NCI-H146 treated with DMSO at 0.1 percent for 48 hours (cell line): ENCODE measurements at regions not wholly inside any gene's neighbourhood (a gene's known extent, or its start where the extent isn't known, plus 50 kb on each side); places are given as distances from the start of the nearest gene placed in this dataset.

Experiments
- DNase-seq: peaks from one replicate; lab custom pipeline; 2025; ENCODE audit not compliant: unreplicated experiment; lab: John Stamatoyannopoulos, UW

GRCh38 chr3:72130565-72130964 lies 345.6 kb upstream of the PROK2 start:
- DNase-seq = no peak

DNA sequence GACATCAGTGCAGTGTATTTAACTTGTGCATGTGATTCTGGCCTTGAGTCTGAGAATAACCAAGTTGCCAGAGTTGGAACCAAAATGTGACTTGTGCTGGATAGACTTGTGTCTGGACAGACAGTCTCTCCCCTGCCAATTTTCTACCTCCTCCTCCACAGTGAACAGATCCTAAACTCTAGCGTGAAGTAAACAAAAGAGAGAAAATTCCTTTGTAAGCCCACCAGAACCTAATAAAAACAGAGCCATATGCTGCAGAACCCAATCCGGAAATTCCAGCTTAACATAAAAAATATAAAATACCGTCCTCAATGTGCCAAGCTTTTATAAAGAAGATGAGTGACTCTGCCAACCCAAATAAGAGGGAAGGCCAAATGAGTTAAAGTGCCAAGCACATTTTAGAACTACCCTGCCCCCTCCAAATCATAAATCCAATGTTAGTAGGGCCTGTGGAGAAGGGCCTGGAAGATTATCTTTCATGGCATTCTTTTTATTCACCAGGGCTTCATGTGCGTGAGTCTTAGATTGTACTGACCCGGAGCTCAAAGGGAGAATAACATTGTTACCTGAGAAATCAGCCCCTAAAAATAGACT lies 344.6 kb upstream of the PROK2 start:
- no peak for DNase-seq

- DNase-seq = no peak
Observed at GRCh38 chr3:72128921-72129320, 344.0 kb upstream of the PROK2 start.

DNA sequence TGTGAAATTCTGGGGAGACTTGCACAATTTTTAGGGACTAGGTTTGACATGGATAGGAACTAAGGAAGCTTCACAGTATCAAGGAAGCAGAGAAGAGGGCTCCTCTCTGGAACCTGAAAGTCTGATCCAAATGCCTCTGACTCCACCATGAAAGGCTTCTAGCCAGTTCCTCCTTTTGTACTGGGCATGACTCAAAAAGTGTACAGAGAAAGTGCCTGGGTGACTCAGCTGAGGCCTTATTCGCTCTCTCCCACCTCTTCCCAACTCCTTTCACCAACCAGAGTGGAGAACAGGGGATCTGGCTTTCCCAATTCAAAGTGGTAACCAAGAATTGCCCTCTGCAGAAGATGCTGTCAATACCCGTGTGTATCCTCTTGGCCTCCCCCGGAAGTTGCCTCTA lies 342.9 kb upstream of the PROK2 start:
- no peak for DNase-seq

GRCh38 chr3:72127224-72127612 lies 342.3 kb upstream of the PROK2 start:
- DNase-seq = no peak

DNA sequence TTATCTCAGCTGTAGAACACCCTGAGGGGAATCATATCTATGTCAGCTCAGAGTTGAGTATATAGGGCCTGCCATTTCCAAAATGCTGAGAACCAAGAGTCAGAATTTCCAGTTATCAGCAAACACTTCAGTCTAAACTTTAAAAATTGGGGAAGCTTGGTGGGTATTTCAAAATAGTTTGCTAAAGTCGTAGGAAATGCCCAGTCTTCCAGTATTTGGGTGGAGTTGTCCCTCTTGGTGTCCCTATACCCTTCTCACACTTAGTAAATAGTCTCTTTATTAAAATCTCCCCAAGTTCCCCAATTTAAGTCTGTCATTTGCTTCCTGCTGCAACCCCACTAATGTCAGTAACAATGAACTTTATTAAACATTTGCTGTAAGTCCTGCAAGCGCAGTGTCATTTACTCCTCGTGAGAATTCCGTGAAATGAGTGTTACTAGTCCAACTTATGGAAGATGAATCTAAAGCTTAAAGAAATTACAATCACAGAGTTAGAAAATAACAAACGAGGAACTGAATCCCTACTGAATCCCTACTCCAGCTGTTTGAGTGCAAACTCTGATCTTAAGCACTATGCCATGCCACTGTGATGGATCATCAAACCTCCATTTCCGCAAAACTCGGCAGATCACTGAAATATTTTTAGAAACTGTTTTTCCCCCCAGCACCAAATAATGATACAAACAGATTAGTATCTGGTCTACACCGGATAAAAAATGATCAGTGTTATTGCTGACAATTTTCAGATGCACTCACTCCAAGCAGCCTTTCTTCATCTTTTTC lies 341.7 kb upstream of the PROK2 start:
- DNase-seq = no peak

DNA sequence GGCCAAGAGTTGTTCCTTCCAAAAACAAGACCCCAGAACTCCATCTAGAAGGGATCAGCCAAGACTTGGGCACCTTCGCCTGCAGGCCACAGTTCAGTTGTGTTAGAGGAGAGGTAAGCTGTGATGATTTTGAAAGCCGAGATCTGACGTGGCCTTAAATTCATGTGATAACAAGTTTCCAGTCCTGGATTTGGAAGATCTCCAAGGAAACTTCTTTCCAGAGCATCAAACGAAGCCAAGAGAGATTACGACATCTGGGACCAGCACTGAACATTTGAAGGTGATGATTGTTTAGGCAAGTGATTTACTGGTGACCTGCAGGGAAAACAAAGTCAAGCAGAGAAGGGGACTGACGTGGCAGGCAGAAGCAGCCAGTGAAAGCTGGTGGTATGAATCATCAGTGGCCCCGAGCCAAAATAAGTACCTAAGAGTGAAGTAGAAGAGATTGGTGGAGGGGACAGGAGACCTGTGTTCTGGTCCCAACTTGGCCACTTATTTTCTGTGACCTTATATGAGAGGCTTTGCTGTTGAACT lies 339.0 kb upstream of the PROK2 start:
- DNase-seq = no peak

- DNase-seq = no peak
Observed at GRCh38 chr3:72120806-72121778, 336.1 kb upstream of the PROK2 start.

- DNase-seq = no peak
Observed at GRCh38 chr3:72120039-72120438, 335.1 kb upstream of the PROK2 start.

DNA sequence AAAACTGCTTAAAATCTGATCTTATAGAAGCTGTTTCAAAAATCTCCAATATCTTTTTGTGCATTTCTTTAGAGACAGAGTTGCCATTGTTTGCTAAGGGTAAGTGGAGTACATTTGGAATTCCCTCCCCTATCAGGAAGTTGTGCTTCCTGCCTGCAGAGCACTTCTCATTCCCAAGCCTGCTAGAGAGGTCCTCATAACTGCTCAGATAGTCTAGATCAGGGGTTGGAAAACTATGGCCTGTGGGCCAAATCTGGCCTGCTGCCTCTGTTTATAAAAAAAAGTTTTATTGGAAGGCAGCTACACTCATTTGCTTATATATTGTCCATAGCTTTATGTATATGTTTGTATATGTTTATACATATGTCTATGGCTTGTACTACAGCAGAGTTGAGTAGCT lies 333.7 kb upstream of the PROK2 start:
- no peak for DNase-seq

DNA sequence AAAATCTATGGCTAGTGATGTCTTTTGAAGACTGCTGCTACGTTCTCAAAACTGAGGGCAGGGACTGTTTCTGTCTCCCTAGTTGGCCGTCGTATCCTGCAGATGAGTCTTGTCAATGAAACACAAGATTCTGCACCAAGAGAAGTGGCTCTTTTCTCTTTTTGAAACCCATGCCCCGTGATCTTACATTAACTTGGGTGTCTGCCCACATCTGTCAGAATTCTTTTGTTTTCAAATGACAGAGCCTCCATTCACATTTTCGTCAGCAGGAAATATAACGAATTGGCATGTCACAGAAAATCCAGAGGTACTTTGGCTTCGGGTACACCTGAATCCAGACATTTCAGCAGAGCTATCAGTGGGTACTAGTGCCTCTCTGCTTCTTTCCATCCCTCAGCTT lies 331.3 kb upstream of the PROK2 start:
- DNase-seq = no peak

- DNase-seq = no peak
Observed at GRCh38 chr3:72115307-72115706, 330.4 kb upstream of the PROK2 start.

- no peak for DNase-seq
Observed at GRCh38 chr3:72114773-72115172, 329.8 kb upstream of the PROK2 start.

- DNase-seq = no peak
Observed at GRCh38 chr3:72113964-72114363, 329.0 kb upstream of the PROK2 start.

GRCh38 chr3:72113564-72113963 lies 328.6 kb upstream of the PROK2 start:
- DNase-seq = no peak

DNA sequence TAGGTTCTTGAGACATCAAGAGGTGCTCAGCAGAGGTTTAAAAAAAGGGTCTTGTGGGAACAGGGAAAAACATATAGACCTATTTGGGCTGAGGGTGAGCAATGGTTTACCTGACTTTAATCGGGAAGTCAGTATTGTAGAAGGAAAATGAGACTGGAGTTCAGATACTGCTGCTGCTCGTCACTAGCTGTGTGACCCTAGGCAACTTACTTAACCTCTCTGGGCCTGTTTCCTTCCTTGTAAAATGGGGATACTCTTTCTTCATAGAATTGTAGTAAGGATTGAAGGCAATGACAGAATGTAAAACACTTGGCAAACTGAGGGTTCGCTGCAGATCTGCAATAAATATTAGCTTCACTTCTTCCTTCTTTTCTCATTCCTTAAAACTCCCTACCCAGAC lies 327.5 kb upstream of the PROK2 start:
- no peak for DNase-seq

DNA sequence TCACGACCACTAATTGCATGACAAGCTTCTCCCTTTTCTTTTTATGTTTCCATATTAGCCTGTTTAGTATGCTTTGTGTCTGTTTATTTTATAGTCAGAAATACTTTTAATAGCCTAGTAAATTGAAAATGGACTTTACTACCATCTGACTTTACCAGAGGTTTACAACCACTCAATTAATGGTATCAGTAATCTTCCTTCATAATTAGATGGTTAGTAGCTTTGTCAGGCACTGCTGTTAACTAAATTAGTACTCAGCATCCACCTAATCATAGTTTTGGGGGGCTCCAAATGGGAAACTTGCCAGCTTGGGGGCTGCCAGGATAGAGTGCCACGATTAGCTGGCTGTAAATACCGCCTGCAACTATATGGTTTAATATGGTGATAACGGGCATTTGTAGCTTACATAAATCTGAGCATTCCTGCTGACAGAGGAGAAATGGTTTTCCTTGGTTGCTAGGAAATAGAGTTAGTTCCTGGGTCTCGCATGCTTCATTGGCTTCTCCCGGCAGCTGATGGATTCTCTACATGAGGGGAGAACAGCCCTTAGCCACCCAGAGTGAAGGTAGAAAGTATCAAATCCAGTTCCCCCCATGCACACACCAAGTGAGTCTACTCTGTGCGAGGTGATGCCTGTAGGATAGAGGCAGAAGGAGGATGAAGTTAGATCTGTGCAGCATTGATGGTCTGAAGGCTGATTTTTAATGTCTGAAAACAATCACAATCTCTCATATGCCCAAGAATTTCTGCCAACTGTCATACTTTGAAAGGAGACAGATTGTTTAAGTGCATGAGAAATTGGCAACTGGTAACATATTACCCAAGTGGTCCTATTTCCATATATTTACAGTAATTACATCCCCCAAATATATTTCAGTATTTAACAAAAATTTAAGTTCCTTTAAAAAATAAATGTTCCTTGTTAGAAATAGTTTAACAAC lies 326.6 kb upstream of the PROK2 start:
- DNase-seq = no peak

DNA sequence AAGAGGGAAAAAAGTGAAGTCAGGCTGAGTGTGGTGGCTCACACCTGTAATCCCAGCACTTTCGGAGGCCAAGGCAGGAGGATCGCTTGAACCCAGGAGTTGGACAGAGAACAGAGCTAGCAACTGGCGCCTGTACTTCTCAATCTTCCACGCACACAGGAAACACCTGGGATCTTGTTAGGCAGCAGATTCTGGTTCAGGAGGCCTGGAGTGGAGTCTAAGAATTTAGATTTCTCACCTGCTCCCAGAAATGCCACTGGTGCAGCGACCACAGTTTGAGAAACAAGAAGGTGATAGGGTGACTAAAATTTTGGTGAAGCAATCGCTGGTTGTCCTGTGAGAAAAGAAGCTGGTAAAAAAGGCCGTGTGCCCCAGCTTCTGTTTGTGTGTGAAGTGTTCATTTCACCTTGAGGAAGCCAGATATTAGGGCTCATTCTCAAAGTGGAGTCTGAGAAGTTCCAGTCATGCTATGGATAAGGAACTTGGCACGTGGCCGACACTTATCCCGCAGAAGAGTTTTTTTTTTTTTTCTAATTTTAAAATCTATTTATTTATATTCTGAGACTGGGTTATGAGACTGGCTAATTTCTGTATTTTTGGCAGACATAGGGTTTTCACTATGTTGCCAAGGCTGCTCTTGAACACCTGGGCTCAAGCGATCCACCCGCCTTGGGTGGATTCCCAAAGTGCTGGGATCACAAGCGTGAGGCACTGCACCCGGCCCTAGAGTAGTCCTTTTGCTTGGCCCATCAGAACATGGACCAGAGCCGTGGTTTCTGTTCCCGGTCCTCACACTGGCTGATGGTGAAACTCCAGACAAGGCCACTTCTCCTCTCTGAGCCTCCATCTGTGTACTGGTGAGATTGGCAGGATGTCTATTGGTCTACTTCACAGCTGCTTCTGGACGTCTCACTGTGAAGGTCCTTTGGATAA lies 324.6 kb upstream of the PROK2 start:
- no peak for DNase-seq

DNA sequence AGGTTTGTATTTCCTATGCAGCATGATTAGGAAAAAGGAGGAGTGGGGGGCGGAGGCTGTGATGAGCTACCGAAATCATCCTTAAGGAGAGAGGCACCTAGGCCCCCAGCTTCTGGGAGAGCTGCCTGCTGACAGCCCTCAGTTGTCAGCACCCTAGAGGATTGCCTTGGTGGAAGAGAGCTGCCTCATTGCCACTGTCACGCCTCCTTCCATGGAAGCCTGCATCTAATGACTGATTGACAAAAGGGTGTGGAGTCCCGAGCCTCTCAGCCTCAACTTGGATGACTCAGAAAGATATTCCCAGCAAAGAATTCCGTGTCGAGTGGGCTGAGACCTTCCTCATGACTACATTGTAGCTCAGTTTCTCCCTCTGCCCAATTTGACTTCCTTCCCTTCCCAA lies 320.4 kb upstream of the PROK2 start:
- DNase-seq = no peak
